ENCODE measurements at regions not wholly inside any gene's neighbourhood (a gene's known extent, or its start where the extent isn't known, plus 50 kb on each side); places are given as distances from the start of the nearest gene placed in this dataset.

- H3K4me3 ChIP-seq (ENCODE audit: low read depth, low read length), result no peak overlapping the region
- H3K27me3 ChIP-seq (replicated peaks), result no peaks in the 10 kb centered on the region
- no peak for TF ChIP-seq CTCF (IDR thresholded peaks at IDR 0.05; ENCODE audit: low read depth, low read length, missing control alignments)
- in situ Hi-C loops (cut with HindIII; ENCODE audit: low pct_ligation_motif_present, low sequenced_read_pairs), result no loop called here
- no peak overlapping the region for H3K27ac ChIP-seq
- no peaks in the 10 kb centered on the region for H3K36me3 ChIP-seq (replicated peaks)
- no peak for DNase-seq
Observed at GRCh38 chr7:18194616-18195015, 167.0 kb upstream of the PRPS1L1 start.

- H3K36me3 ChIP-seq (replicated peaks), result no peaks in the 10 kb centered on the region
- no peak for TF ChIP-seq CTCF (IDR thresholded peaks at IDR 0.05; ENCODE audit: low read depth, low read length, missing control alignments)
- H3K4me3 ChIP-seq (ENCODE audit: low read depth, low read length), result no peak overlapping the region
- no peak overlapping the region for H3K27ac ChIP-seq
- no peak for DNase-seq
- H3K27me3 ChIP-seq (replicated peaks), result no peaks in the 10 kb centered on the region
- in situ Hi-C loops (cut with HindIII; ENCODE audit: low pct_ligation_motif_present, low sequenced_read_pairs), result no loop called here
Observed at GRCh38 chr7:18196638-18197037, 169.0 kb upstream of the PRPS1L1 start.

GRCh38 chr7:18198868-18199267 lies 171.2 kb upstream of the PRPS1L1 start:
- Histone ChIP-seq H3K27ac (no peak overlapping the region), H3K27me3 (replicated peaks) (no peaks in the 10 kb centered on the region), H3K4me3 (ENCODE audit: low read depth, low read length) (no peak overlapping the region), H3K36me3 (replicated peaks) (no peaks in the 10 kb centered on the region)
- in situ Hi-C loops (cut with HindIII; ENCODE audit: low pct_ligation_motif_present, low sequenced_read_pairs), result no loop called here
- no peak for TF ChIP-seq CTCF (IDR thresholded peaks at IDR 0.05; ENCODE audit: low read depth, low read length, missing control alignments)
- DNase-seq, result no peak

GRCh38 chr7:18200266-18200665 lies 172.6 kb upstream of the PRPS1L1 start:
- Histone ChIP-seq H3K27me3 (replicated peaks) (no peaks in the 10 kb centered on the region), H3K27ac (no peak overlapping the region), H3K4me3 (ENCODE audit: low read depth, low read length) (no peak overlapping the region), H3K36me3 (replicated peaks) (no peaks in the 10 kb centered on the region)
- no peak for TF ChIP-seq CTCF (IDR thresholded peaks at IDR 0.05; ENCODE audit: low read depth, low read length, missing control alignments)
- in situ Hi-C loops (cut with HindIII; ENCODE audit: low pct_ligation_motif_present, low sequenced_read_pairs), result no loop called here
- no peak for DNase-seq

- Histone ChIP-seq H3K36me3 (replicated peaks) (no peaks in the 10 kb centered on the region), H3K27ac (no peak overlapping the region), H3K4me3 (ENCODE audit: low read depth, low read length) (no peak overlapping the region), H3K27me3 (replicated peaks) (no peaks in the 10 kb centered on the region)
- DNase-seq, result no peak
- in situ Hi-C loops (cut with HindIII; ENCODE audit: low pct_ligation_motif_present, low sequenced_read_pairs), result no loop called here
- TF ChIP-seq CTCF (IDR thresholded peaks at IDR 0.05; ENCODE audit: low read depth, low read length, missing control alignments), result no peak
Observed at GRCh38 chr7:18200855-18201254, 173.2 kb upstream of the PRPS1L1 start.

GRCh38 chr7:18201350-18201749 lies 173.7 kb upstream of the PRPS1L1 start:
- no peak for DNase-seq
- Histone ChIP-seq H3K36me3 (replicated peaks) (no peaks in the 10 kb centered on the region), H3K4me3 (ENCODE audit: low read depth, low read length) (no peak overlapping the region), H3K27ac (no peak overlapping the region), H3K27me3 (replicated peaks) (no peaks in the 10 kb centered on the region)
- in situ Hi-C loops (cut with HindIII; ENCODE audit: low pct_ligation_motif_present, low sequenced_read_pairs), result no loop called here
- no peak for TF ChIP-seq CTCF (IDR thresholded peaks at IDR 0.05; ENCODE audit: low read depth, low read length, missing control alignments)
